ENCODE measurements at regions not wholly inside any gene's neighbourhood (a gene's known extent, or its start where the extent isn't known, plus 50 kb on each side); places are given as distances from the start of the nearest gene placed in this dataset.

- Histone ChIP-seq H4K20me1 (ENCODE audit: insufficient read depth, low read length) (no peaks in the 10 kb centered on the region), H3K4me2 (ENCODE audit: low read length) (no peak overlapping the region), H3K9ac (ENCODE audit: low read length) (no peak overlapping the region), H3K4me3 (ENCODE audit: insufficient read depth, low read depth, low read length) (no peak overlapping the region), H3K27ac (ENCODE audit: low read depth, low read length) (no peak overlapping the region), H3K27me3 (ENCODE audit: insufficient read depth, low read length) (peaks cover 5% of the 10 kb centered on the region), H2AFZ (ENCODE audit: low read depth, low read length) (no peak overlapping the region), H3K36me3 (ENCODE audit: insufficient read depth, low read length) (no peaks in the 10 kb centered on the region), H3K9me3 (ENCODE audit: insufficient read depth, low read depth, low read length) (no peaks in the 10 kb centered on the region), H3K4me1 (ENCODE audit: insufficient read depth, low read length) (no peaks in the 10 kb centered on the region), H3K79me2 (ENCODE audit: insufficient read depth, low read length) (no peaks in the 10 kb centered on the region)
- Mint-ChIP-seq H3K4me1 (ENCODE audit: low read depth, unreplicated experiment) (no peaks in the 10 kb centered on the region), H3K27me3 (ENCODE audit: low read depth, unreplicated experiment) (peaks cover 13% of the 10 kb centered on the region), H3K36me3 (ENCODE audit: low read depth, unreplicated experiment) (no peaks in the 10 kb centered on the region), H3K27ac (ENCODE audit: unreplicated experiment) (no peak overlapping the region), H3K4me3 (ENCODE audit: unreplicated experiment) (no peak overlapping the region), H3K9me3 (ENCODE audit: unreplicated experiment) (peaks cover 1% of the 10 kb centered on the region)
- TF ChIP-seq CTCF (IDR thresholded peaks at IDR 0.05; ENCODE audit: insufficient read depth, low read depth, low read length) (no peak), EZH2 (IDR thresholded peaks at IDR 0.05; ENCODE audit: insufficient read depth, low read length) (no peak)
- FAIRE-seq (no peak), DNase-seq (ENCODE audit: low read depth) (no peak)
Measured at GRCh38 chr6:14585689-14586088, 468.1 kb downstream of the CD83 start.

- Histone ChIP-seq H3K9ac (ENCODE audit: low read length) (no peak overlapping the region), H3K27ac (ENCODE audit: low read depth, low read length) (no peak overlapping the region), H3K4me2 (ENCODE audit: low read length) (no peak overlapping the region), H2AFZ (ENCODE audit: low read depth, low read length) (no peak overlapping the region), H3K36me3 (ENCODE audit: insufficient read depth, low read length) (no peaks in the 10 kb centered on the region), H3K79me2 (ENCODE audit: insufficient read depth, low read length) (no peaks in the 10 kb centered on the region), H3K4me1 (ENCODE audit: insufficient read depth, low read length) (no peaks in the 10 kb centered on the region), H4K20me1 (ENCODE audit: insufficient read depth, low read length) (no peaks in the 10 kb centered on the region), H3K4me3 (ENCODE audit: insufficient read depth, low read depth, low read length) (no peak overlapping the region), H3K27me3 (ENCODE audit: insufficient read depth, low read length) (peaks cover 5% of the 10 kb centered on the region), H3K9me3 (ENCODE audit: insufficient read depth, low read depth, low read length) (no peaks in the 10 kb centered on the region)
- H3K27ac Mint-ChIP-seq (ENCODE audit: unreplicated experiment), result no peak overlapping the region
- H3K4me1 Mint-ChIP-seq (ENCODE audit: low read depth, unreplicated experiment), result no peaks in the 10 kb centered on the region
- peaks cover 20% of the 10 kb centered on the region for H3K27me3 Mint-ChIP-seq (ENCODE audit: low read depth, unreplicated experiment)
- DNase-seq (ENCODE audit: low read depth), result no peak
- no peaks in the 10 kb centered on the region for H3K36me3 Mint-ChIP-seq (ENCODE audit: low read depth, unreplicated experiment)
- H3K9me3 Mint-ChIP-seq (ENCODE audit: unreplicated experiment), result peaks cover 3% of the 10 kb centered on the region
- H3K4me3 Mint-ChIP-seq (ENCODE audit: unreplicated experiment), result no peak overlapping the region
- no peak for TF ChIP-seq EZH2 (IDR thresholded peaks at IDR 0.05; ENCODE audit: insufficient read depth, low read length)
- no peak for TF ChIP-seq CTCF (IDR thresholded peaks at IDR 0.05; ENCODE audit: insufficient read depth, low read depth, low read length)
- no peak for FAIRE-seq
Measured at GRCh38 chr6:14589175-14589574, 471.6 kb downstream of the CD83 start.

DNA sequence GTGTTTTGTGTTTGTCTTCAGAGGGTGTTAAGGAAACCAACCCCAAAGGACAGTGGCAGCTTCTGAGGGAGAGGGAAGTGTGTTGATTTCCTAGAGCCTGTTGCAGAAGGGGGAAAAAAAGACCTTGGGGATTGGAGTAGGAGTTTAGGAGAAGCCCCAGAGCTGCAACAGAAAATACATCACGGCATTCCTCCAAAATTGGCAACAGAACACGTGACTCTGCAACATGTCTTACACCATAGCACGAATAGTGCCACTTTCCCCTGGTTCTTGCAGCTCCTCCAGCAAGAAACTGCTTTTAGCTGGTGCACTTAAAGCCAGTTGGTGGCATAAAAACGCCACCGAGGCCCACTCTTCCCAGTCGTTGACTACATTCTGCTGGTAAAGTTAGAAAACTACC is 473.0 kb downstream of the CD83 start:
- no peak overlapping the region for H3K4me3 ChIP-seq (ENCODE audit: insufficient read depth, low read depth, low read length)
- peaks cover 5% of the 10 kb centered on the region for H3K27me3 ChIP-seq (ENCODE audit: insufficient read depth, low read length)
- no peak overlapping the region for H3K27ac ChIP-seq (ENCODE audit: low read depth, low read length)
- TF ChIP-seq EZH2 (IDR thresholded peaks at IDR 0.05; ENCODE audit: insufficient read depth, low read length) (no peak), CTCF (IDR thresholded peaks at IDR 0.05; ENCODE audit: insufficient read depth, low read depth, low read length) (no peak)
- no peaks in the 10 kb centered on the region for H3K9me3 ChIP-seq (ENCODE audit: insufficient read depth, low read depth, low read length)
- no peak overlapping the region for H2AFZ ChIP-seq (ENCODE audit: low read depth, low read length)
- Mint-ChIP-seq H3K27ac (ENCODE audit: unreplicated experiment) (no peak overlapping the region), H3K27me3 (ENCODE audit: low read depth, unreplicated experiment) (peaks cover 20% of the 10 kb centered on the region), H3K36me3 (ENCODE audit: low read depth, unreplicated experiment) (no peaks in the 10 kb centered on the region), H3K4me1 (ENCODE audit: low read depth, unreplicated experiment) (no peaks in the 10 kb centered on the region), H3K4me3 (ENCODE audit: unreplicated experiment) (no peak overlapping the region), H3K9me3 (ENCODE audit: unreplicated experiment) (peaks cover 3% of the 10 kb centered on the region)
- no peaks in the 10 kb centered on the region for H4K20me1 ChIP-seq (ENCODE audit: insufficient read depth, low read length)
- no peaks in the 10 kb centered on the region for H3K36me3 ChIP-seq (ENCODE audit: insufficient read depth, low read length)
- no peaks in the 10 kb centered on the region for H3K79me2 ChIP-seq (ENCODE audit: insufficient read depth, low read length)
- DNase-seq (ENCODE audit: low read depth) (no peak), FAIRE-seq (no peak)
- H3K4me1 ChIP-seq (ENCODE audit: insufficient read depth, low read length), result no peaks in the 10 kb centered on the region
- H3K4me2 ChIP-seq (ENCODE audit: low read length), result no peak overlapping the region
- H3K9ac ChIP-seq (ENCODE audit: low read length), result no peak overlapping the region
